Ammon's horn (tissue), 1 donor: ENCODE measurements at regions not wholly inside any gene's neighbourhood (a gene's known extent, or its start where the extent isn't known, plus 50 kb on each side); places are given as distances from the start of the nearest gene placed in this dataset.

Experiments
- DNase-seq: peaks from one replicate; pipeline ENCODE4 v3.0.0-alpha.2; 2016; ENCODE audit warnings: low spot score

- DNase-seq, result no peak
Observed at GRCh38 chr16:86018071-86018470, 119.1 kb downstream of the IRF8 start.

DNA sequence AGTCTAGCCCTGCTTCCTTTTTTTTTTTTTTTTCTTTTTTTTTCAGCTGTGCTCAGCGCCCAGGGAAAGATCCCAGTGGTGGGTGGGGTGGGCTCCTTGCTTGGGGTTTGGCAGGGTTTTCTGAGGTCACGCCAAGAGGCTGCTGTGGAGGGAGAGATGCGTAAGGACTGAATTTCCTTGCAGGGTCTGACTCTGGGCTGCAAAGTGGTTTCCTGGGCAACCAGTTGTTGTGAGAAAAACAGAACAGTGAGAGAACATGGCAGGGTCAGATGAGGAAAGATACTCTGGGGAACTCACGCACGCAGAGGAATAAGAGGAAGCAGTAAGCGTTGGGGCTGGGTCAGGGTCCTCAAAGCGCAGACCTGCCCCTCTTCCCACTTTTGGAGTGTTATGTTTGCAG, 119.5 kb downstream of the IRF8 start:
- peak; percentile 35 for DNase-seq

GRCh38 chr16:86018941-86019340, 120.0 kb downstream of the IRF8 start:
- DNase-seq, result no peak

DNA sequence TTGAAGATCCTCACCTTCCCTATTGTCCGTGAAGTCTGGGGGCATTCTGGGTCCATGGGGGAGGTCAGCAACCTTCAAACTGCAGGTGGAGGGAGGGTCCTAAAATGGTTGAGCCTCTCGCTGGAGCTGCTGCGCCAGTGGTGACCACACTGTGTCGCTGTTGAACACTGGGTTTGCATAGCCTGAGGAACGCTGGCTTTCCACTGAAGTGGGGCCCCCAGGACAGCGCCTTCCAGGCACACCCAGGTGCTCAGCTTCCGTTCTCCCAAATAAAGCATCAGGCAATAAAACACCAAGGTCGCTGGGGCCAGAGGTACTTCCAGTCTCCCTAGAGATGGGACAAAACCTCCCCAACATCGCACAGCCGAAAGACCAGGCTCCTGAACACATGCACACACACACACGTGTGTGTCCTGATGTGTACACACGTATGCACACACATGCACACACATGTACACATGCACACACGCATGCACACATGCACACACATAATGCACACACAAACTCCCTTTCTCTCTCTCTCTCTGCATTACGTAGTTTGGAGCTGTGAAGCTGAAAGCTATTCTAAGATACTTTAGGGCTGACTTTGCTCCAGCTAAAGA, 120.6 kb downstream of the IRF8 start:
- DNase-seq, result no peak

DNA sequence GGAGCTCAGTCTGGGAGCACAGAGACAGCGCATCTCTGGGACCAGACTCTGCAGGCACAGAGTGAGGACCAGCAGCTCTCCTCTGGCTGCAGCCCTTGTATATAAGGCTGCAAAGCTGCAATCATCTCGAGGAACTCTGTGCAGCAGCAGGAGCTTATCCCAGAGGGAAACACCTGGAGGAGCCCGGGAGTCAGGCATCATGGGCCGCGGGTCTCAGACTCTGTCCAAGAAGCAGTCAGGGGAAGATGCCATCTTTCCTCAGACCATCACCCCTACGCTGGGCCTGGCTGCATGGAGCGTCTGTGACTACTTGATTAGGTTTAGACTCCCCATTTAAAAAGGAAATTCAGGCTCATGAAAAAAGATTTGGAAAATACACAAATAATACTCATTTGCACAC, 122.0 kb downstream of the IRF8 start:
- no peak for DNase-seq

DNA sequence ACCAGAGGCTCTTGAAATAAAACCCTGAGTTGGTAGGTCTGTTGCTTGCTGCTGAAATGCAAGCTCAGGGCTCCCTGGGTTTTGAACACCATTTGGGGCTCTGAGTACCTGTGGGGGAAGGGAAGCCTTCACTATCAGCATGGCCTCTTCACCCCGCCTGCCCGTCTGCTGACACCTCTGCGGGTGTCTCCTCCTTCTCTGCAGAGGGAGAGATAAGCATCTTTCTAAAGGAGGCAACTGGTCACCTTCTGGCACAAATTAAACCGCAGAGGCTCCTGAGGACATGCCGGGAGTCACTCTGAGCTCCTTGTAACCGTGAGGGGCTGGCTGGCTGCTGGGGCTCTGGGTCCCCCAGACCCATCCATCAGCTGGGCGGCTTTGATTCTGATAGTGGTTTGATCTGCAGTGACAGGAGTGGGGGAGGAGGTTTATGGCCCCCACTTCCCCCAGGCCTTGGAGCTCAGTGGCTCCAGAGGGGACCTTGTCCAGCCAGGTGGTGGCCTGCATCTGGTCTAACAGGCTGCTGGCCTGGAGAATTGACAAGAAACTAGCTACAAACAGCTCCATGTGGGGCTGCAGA, 123.5 kb downstream of the IRF8 start:
- DNase-seq, result no peak

- DNase-seq, result no peak
Observed at GRCh38 chr16:86024210-86024609, 125.2 kb downstream of the IRF8 start.

DNA sequence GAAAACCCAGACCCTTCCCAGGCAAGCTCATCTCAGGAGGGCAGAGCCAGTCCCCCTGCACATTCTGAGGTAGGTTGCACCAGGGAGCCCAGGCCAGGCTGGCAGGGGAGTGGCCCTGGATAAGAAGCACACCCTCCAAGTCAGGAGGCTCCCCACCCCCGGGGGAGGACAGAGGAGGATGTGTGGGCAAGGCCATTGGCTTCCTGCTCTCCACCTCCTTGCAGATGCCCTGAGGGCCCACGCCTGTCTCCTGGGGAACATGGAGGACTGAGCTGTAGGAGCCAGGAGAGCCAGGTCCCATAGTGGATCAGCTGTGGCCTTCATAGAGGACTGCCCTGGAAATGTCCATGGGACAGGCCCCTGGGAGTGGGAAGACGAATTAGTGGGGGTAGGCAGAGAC, 126.7 kb downstream of the IRF8 start:
- DNase-seq, result no peak

- DNase-seq, result no peak
Observed at GRCh38 chr16:86026171-86026910, 127.4 kb downstream of the IRF8 start.

GRCh38 chr16:86026916-86027315, 128.0 kb downstream of the IRF8 start:
- no peak for DNase-seq

- DNase-seq, result no peak
Observed at GRCh38 chr16:86027373-86028126, 128.6 kb downstream of the IRF8 start.

GRCh38 chr16:86029131-86029741, 130.3 kb downstream of the IRF8 start:
- DNase-seq, result peak; percentile 71

DNA sequence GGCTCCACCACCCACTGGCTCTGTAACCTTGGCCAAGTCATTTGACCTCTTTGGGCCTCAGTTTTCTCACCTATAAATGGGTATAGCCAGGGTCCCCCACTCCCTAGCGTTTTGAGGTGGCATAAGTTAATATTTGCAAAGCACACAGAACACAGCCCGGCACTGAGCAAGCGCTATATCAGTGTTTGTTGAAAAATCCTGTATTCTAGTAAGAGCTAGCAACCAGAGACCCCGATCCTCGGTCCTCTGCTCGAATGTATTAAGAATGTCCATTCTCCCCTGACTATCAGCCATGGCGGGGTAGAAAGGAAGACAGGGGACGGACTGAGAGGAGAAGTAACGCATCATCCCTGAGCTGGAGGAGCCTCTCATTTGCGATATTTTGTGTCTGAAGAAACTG, 131.2 kb downstream of the IRF8 start:
- no peak for DNase-seq

- no peak for DNase-seq
Observed at GRCh38 chr16:86031141-86031678, 132.2 kb downstream of the IRF8 start.

DNA sequence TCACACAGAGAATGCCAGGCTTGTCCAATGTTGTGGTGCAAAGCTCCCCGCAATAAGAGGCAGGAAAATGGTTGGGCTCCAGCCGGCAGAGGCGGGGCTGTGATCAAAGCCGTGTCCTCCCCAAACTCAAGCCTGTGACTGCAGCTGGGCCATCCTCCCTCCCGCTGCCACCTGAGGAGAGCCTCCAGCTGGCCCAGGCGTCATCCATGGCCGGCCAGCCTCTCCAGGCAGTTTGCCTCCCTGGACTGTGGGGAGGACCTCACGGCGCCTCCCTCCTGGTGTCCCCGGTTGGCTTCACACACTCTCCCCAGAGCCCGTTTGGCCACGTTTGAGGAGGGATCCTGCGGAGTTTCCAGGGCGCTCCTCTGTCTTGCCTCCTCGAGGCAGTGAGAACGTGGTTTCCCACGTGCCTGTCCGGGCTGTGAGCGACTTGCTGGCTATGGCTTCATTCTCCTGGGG, 134.1 kb downstream of the IRF8 start:
- peak; percentile 55 for DNase-seq

DNA sequence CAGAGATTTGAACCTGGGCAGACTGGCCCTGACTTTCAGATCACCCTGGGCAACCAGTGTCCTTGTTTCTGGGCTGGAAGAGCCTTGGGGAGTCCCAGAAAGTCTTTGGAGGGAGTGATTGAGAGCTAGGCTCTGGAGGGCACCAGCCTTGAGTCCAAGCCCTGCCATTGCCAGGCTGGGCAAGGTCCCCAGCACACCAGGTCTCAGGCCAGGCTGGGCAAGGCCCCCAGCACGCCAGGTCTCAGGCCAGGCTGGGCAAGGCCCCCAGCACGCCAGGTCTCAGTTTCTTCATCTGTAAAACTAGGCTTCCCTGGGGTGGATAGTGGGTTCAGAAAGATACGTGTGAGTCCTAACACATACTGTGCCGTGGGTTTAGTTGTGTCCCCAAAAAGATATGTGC, 135.0 kb downstream of the IRF8 start:
- no peak for DNase-seq

DNA sequence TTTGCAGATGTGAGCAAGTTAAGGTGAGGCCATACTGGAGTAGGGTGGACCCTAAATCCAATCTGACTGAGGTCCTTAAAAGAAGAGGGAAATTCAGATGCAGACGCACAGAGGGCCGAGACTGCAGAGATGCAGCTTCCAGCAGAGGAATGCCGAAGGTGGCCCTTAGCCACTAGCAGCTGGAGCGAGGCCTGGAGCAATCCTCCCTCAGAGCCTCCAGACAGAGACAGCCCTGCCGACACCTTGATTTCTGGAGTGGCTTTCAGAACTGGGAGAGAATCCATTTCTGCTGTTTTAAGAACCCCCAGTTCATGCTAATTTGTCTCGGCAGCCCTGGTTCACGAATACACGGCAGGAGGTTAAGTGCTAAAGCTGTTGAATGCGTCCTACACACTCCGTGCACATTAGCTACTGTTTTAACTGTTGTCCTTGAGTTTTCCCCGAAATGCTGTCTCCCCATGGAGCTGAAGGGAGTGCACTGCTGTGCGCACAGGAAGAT, 135.5 kb downstream of the IRF8 start:
- no peak for DNase-seq

GRCh38 chr16:86035906-86036305, 136.9 kb downstream of the IRF8 start:
- DNase-seq, result no peak

GRCh38 chr16:86037999-86038925, 139.3 kb downstream of the IRF8 start:
- DNase-seq, result no peak

DNA sequence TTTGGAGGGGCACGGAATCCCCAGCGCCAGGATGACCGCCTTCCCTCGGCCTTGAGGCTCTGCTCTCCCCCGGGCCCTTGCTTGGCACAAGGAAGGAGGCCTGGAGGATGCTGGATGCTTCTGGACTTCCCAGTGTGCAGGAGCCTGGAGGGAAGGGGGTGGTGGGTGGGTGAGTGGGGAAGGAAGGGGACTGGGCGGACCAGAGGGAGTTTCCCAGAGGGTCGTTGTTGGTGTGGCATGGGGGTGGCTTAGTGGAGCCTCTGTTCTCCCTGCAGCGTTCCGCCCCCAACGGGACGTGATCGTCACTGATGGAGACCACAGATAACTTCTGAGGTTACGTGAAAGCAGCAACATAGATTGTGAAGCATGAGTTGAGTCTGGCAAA, 140.0 kb downstream of the IRF8 start:
- no peak for DNase-seq

DNA sequence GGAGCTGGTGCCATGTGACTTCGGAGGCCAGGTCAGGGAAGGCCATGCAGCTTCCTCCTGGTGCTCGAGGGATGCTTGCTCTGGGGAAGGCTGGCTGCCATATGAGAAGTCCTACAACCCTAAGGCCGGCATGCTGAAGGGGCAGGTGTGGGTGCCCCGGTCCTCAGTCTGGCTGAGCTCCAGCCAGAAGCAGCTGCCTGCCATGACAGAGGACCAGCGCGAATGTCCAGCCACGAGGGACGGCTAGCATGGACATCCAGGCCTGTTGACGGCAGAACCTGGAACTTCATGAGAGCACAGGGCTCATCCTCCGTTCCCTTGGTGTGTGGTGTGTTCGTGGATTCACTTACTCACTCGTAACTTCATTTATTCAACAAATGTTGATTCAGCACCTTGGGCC, 140.6 kb downstream of the IRF8 start:
- no peak for DNase-seq
